A549 (cell line): ENCODE measurements at regions not wholly inside any gene's neighbourhood (a gene's known extent, or its start where the extent isn't known, plus 50 kb on each side); places are given as distances from the start of the nearest gene placed in this dataset.

Experiments
- EP300 ChIP-seq, 2 experiments: fragments of >200 bp; sonication (Bioruptor Twin); formaldehyde crosslinking; IDR thresholded peaks; 2 replicates in 1 of 2; 3 replicates in 1 of 2; pipeline ENCODE4 v1.6.1; 2016 to 2017
- JUNB ChIP-seq: fragments of >200 bp; sonication (Bioruptor Twin); formaldehyde crosslinking; IDR thresholded peaks from 2 replicates; pipeline ENCODE4 v1.6.1; 2016
- KDM1A ChIP-seq: fragments of 200-600 bp; sonication (generic); IDR thresholded peaks from 2 replicates; pipeline ENCODE4 v1.6.1; 2016; ENCODE audit warnings: low read depth, mild to moderate bottlenecking
- KDM5A ChIP-seq: fragments of 200-600 bp; sonication (generic); IDR thresholded peaks from 2 replicates; pipeline ENCODE4 v1.6.1; 2016; ENCODE audit warnings: antibody characterized with exemption, mild to moderate bottlenecking
- NPAS2 ChIP-seq: fragments of 250-450 bp; sonication (Bioruptor Pico); IDR thresholded peaks from 2 replicates; pipeline ENCODE4 v1.8.0; 2022; ENCODE audit warnings: mild to moderate bottlenecking, moderate library complexity, borderline replicate concordance
- POLR2A ChIP-seq: IDR thresholded peaks from 2 replicates; pipeline ENCODE4 v1.6.1; 2012; ENCODE audit warnings: mild to moderate bottlenecking, low read length
- POLR2AphosphoS2 ChIP-seq: conservative IDR thresholded peaks from 2 replicates; pipeline ENCODE4 v1.6.1; 2012; ENCODE audit warnings: low read length, improper control_type of control experiment, inconsistent platforms
- RAD21 ChIP-seq, 2 experiments: fragments of >200 bp in 1 of 2; sonication (Bioruptor Twin) in 1 of 2; formaldehyde crosslinking in 1 of 2; IDR thresholded peaks in 1 of 2; conservative IDR thresholded peaks in 1 of 2; 2 replicates in 1 of 2; 3 replicates in 1 of 2; pipeline ENCODE4 v1.6.1; 2012 to 2018; ENCODE audit warnings: inconsistent platforms in 1 of 2
- TF ChIP-seq, protein P1 (sequence below): fragments of >200 bp; sonication (Bioruptor Twin); formaldehyde crosslinking; IDR thresholded peaks from 3 replicates; pipeline ENCODE4 v1.5.1; 2016
- TF ChIP-seq, protein P2 (sequence below): IDR thresholded peaks from 2 replicates; pipeline ENCODE4 v1.6.1; 2012

- TF ChIP-seq RAD21 (conservative IDR thresholded peaks at IDR 0.05 in 1 of 2, IDR thresholded peaks at IDR 0.05 in 1 of 2) (no peak), KDM1A (no peak), POLR2AphosphoS2 (no peak), POLR2A (no peak), JUNB (no peak), EP300 (IDR thresholded peaks at IDR 0.05) (no peak), NPAS2 (no peak), KDM5A (no peak)
- TF ChIP-seq, protein P1, sequence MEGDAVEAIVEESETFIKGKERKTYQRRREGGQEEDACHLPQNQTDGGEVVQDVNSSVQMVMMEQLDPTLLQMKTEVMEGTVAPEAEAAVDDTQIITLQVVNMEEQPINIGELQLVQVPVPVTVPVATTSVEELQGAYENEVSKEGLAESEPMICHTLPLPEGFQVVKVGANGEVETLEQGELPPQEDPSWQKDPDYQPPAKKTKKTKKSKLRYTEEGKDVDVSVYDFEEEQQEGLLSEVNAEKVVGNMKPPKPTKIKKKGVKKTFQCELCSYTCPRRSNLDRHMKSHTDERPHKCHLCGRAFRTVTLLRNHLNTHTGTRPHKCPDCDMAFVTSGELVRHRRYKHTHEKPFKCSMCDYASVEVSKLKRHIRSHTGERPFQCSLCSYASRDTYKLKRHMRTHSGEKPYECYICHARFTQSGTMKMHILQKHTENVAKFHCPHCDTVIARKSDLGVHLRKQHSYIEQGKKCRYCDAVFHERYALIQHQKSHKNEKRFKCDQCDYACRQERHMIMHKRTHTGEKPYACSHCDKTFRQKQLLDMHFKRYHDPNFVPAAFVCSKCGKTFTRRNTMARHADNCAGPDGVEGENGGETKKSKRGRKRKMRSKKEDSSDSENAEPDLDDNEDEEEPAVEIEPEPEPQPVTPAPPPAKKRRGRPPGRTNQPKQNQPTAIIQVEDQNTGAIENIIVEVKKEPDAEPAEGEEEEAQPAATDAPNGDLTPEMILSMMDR: no peak
- TF ChIP-seq, protein P2, sequence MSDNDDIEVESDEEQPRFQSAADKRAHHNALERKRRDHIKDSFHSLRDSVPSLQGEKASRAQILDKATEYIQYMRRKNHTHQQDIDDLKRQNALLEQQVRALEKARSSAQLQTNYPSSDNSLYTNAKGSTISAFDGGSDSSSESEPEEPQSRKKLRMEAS: no peak
Measured at GRCh38 chr1:234871039-234871709, 257.5 kb downstream of the TOMM20 start.
